HT-29 (cell line): ENCODE measurements at regions not wholly inside any gene's neighbourhood (a gene's known extent, or its start where the extent isn't known, plus 50 kb on each side); places are given as distances from the start of the nearest gene placed in this dataset.

ENCODE experiments used
- DNase-seq: peaks from one replicate; pipeline ENCODE4 v3.0.0-alpha.2; 2015; ENCODE audit warnings: low spot score

GRCh38 chr10:130989670-130990232, 321.8 kb downstream of the TCERG1L start:
- DNase-seq: no peak

GRCh38 chr10:130990486-130990885, 321.0 kb downstream of the TCERG1L start:
- DNase-seq: no peak

GRCh38 chr10:130992802-130993523, 318.6 kb downstream of the TCERG1L start:
- DNase-seq: no peak

GRCh38 chr10:130993612-130994011, 317.9 kb downstream of the TCERG1L start:
- no peak for DNase-seq

GRCh38 chr10:130994191-130994590, 317.3 kb downstream of the TCERG1L start:
- no peak for DNase-seq

- no peak for DNase-seq
These were observed 316.7 kb downstream of the TCERG1L start for GRCh38 chr10:130994845-130995244.

GRCh38 chr10:130997267-130998045, 314.1 kb downstream of the TCERG1L start:
- DNase-seq: no peak

- DNase-seq: no peak
These were observed 313.5 kb downstream of the TCERG1L start for GRCh38 chr10:130998046-130998435.

GRCh38 chr10:130998642-130999041, 312.9 kb downstream of the TCERG1L start:
- DNase-seq: no peak

- no peak for DNase-seq
These were observed 311.9 kb downstream of the TCERG1L start for GRCh38 chr10:130999376-131000202.

GRCh38 chr10:131000244-131000643, 311.3 kb downstream of the TCERG1L start:
- no peak for DNase-seq

GRCh38 chr10:131000743-131001142, 310.8 kb downstream of the TCERG1L start:
- DNase-seq: no peak

GRCh38 chr10:131001438-131001837, 310.1 kb downstream of the TCERG1L start:
- DNase-seq: no peak

GRCh38 chr10:131002031-131002861, 309.3 kb downstream of the TCERG1L start:
- DNase-seq: no peak

- DNase-seq: no peak
These were observed 308.1 kb downstream of the TCERG1L start for GRCh38 chr10:131003455-131003854.

GRCh38 chr10:131004276-131004675, 307.2 kb downstream of the TCERG1L start:
- DNase-seq: no peak

GRCh38 chr10:131006458-131007256, 304.9 kb downstream of the TCERG1L start:
- DNase-seq: no peak

GRCh38 chr10:131009791-131010190, 301.7 kb downstream of the TCERG1L start:
- no peak for DNase-seq

- no peak for DNase-seq
These were observed 300.5 kb downstream of the TCERG1L start for GRCh38 chr10:131010965-131011575.
